GM23248 (cell line): ENCODE measurements at regions not wholly inside any gene's neighbourhood (a gene's known extent, or its start where the extent isn't known, plus 50 kb on each side); places are given as distances from the start of the nearest gene placed in this dataset.

Experiments
- DNase-seq: peaks from one replicate; pipeline ENCODE4 v3.0.0-alpha.2; 2015
- H2AFZ ChIP-seq: fragments of 200-600 bp; sonication (generic); 2 replicates; pipeline ENCODE4 v1.6.1; 2016; ENCODE audit warnings: antibody characterized with exemption
- H3F3A ChIP-seq: fragments of 200-600 bp; sonication (generic); 2 replicates; pipeline ENCODE4 v1.6.1; 2016; ENCODE audit warnings: mild to moderate bottlenecking, antibody characterized with exemption, mixed run types; ENCODE audit not compliant: insufficient read depth
- H3K27ac ChIP-seq: fragments of 200-600 bp; sonication (generic); 2 replicates; pipeline ENCODE4 v1.5.1; 2016; ENCODE audit warnings: mild to moderate bottlenecking
- H3K27me3 ChIP-seq: fragments of 200-600 bp; sonication (generic); replicated peaks from 2 replicates; pipeline ENCODE4 v1.6.1; 2016; ENCODE audit warnings: mild to moderate bottlenecking; ENCODE audit not compliant: insufficient read depth
- H3K36me3 ChIP-seq: fragments of 200-600 bp; sonication (generic); 2 replicates; pipeline ENCODE4 v1.6.1; 2016; ENCODE audit warnings: low read depth, mild to moderate bottlenecking
- H3K4me1 ChIP-seq: fragments of 200-600 bp; sonication (generic); 2 replicates; pipeline ENCODE4 v1.6.1; 2016; ENCODE audit warnings: mild to moderate bottlenecking; ENCODE audit not compliant: insufficient read depth
- H3K4me2 ChIP-seq: fragments of 200-600 bp; sonication (generic); one replicate; pipeline ENCODE4 v1.6.1; 2016; ENCODE audit warnings: mild to moderate bottlenecking; ENCODE audit not compliant: unreplicated experiment
- H3K4me3 ChIP-seq: fragments of 200-600 bp; sonication (generic); 2 replicates; pipeline ENCODE4 v1.5.1; 2016; ENCODE audit warnings: mild to moderate bottlenecking
- H3K79me2 ChIP-seq: fragments of 200-600 bp; sonication (generic); 2 replicates; pipeline ENCODE4 v1.6.1; 2016; ENCODE audit warnings: mild to moderate bottlenecking; ENCODE audit not compliant: insufficient read depth
- H3K9ac ChIP-seq: fragments of 200-600 bp; sonication (generic); 2 replicates; pipeline ENCODE4 v1.6.1; 2016; ENCODE audit warnings: mild to moderate bottlenecking
- H3K9me2 ChIP-seq: fragments of 200-600 bp; sonication (generic); 2 replicates; pipeline ENCODE4 v1.6.1; 2016; ENCODE audit warnings: mixed run types, mild to moderate bottlenecking, moderate library complexity; ENCODE audit not compliant: insufficient read depth
- H3K9me3 ChIP-seq: fragments of 200-600 bp; sonication (generic); one replicate; pipeline ENCODE4 v1.6.1; 2017; ENCODE audit warnings: low read depth
- H4K20me1 ChIP-seq: fragments of 200-600 bp; sonication (generic); 2 replicates; pipeline ENCODE4 v1.6.0; 2016; ENCODE audit not compliant: insufficient read depth
- EZH2 ChIP-seq: fragments of 200-600 bp; sonication (generic); IDR thresholded peaks from 2 replicates; pipeline ENCODE4 v1.6.1; 2018; ENCODE audit warnings: antibody characterized with exemption, mild to moderate bottlenecking; ENCODE audit not compliant: insufficient read depth, poor library complexity, severe bottlenecking
- EZH2phosphoT487 ChIP-seq: fragments of 200-600 bp; sonication (generic); IDR thresholded peaks from 2 replicates; pipeline ENCODE4 v1.6.1; 2018; ENCODE audit warnings: antibody characterized with exemption, moderate library complexity, mild to moderate bottlenecking, low read depth; ENCODE audit not compliant: insufficient read depth
- WGBS, 2 experiments: methylation state at CpG; one replicate each; pipeline ENCODE4 v1.1.6; 2015 to 2017; ENCODE audit warnings: low lambda C conversion rate in 2 of 2, low coverage in 1 of 2; ENCODE audit errors: missing lambda C conversion rate in 2 of 2; 5-methylcytosine and 5-hydroxymethylcytosine counted together
- in situ Hi-C: fragments of 300-500 bp; cut with MboI; formaldehyde crosslinking; loops from 2 replicates; pipeline ENCODE4 v1.15.0; 2020

DNA sequence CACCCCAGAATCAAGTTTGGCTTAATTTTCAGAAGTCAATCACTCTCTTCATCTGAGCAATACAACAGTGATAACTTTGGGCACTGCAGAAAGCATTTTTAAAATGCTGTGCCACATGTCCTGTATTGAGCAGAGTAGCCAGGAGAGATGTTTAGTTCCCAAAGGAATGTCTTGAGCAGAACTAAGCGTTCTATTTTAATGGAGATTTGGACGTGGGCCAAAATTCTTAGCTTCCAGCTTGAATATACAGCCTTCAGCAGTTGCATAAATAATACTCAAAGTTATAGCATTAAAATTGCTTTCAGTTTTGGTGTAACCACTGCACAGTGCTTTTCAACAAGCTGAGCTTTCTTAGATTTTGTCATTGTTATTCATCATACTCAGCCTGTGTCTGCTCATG, 679.2 kb downstream of the NLGN4X start:
- no peaks in the 10 kb centered on the region for H3K9me3 ChIP-seq
- DNase-seq, result no peak
- no peak overlapping the region for H3K27ac ChIP-seq
- H3K79me2 ChIP-seq, result no peaks in the 10 kb centered on the region
- no peak overlapping the region for H2AFZ ChIP-seq
- no peaks in the 10 kb centered on the region for H3K27me3 ChIP-seq
- H3K4me2 ChIP-seq, result no peak overlapping the region
- H4K20me1 ChIP-seq, result no peaks in the 10 kb centered on the region
- in situ Hi-C loops, result no loop called here
- no peaks in the 10 kb centered on the region for H3K9me2 ChIP-seq
- no peaks in the 10 kb centered on the region for H3F3A ChIP-seq
- no peaks in the 10 kb centered on the region for H3K4me1 ChIP-seq
- H3K9ac ChIP-seq, result no peak overlapping the region
- 6 to 17% methylated on average over 2 of the region's 2 CpGs for WGBS, 2 experiments
- no peak for TF ChIP-seq EZH2
- TF ChIP-seq EZH2phosphoT487, result no peak
- no peaks in the 10 kb centered on the region for H3K36me3 ChIP-seq
- H3K4me3 ChIP-seq, result no peak overlapping the region

DNA sequence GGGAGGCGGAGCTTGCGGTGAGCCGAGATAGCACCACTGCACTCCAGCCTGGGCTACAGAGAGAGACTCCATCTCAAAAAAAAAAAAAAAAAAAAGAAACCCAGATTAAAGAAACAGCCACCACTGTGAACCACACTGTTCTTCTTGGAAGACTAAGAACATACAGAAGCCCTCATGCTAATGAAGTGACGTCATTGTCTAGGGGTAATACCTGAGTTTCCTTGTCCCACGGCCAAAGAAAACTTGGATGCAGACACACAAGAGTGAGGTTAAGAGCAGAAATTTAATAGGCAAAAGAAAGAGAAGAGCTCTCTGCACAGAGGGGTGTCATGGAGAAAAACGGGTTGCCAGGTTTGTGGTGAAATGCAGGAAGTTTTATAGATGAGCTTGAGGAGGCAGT, 691.6 kb downstream of the NLGN4X start:
- no peak overlapping the region for H3K4me3 ChIP-seq
- in situ Hi-C loops, result no loop called here
- WGBS, 2 experiments, result 23 to 39% methylated on average over 3 to 6 of the region's 6 CpGs
- no peaks in the 10 kb centered on the region for H3F3A ChIP-seq
- H3K4me1 ChIP-seq, result no peaks in the 10 kb centered on the region
- no peaks in the 10 kb centered on the region for H3K9me3 ChIP-seq
- no peak overlapping the region for H2AFZ ChIP-seq
- no peaks in the 10 kb centered on the region for H3K36me3 ChIP-seq
- no peak overlapping the region for H3K9ac ChIP-seq
- no peaks in the 10 kb centered on the region for H4K20me1 ChIP-seq
- no peaks in the 10 kb centered on the region for H3K27me3 ChIP-seq
- H3K27ac ChIP-seq, result no peak overlapping the region
- no peak overlapping the region for H3K4me2 ChIP-seq
- DNase-seq, result no peak
- TF ChIP-seq EZH2 (no peak), EZH2phosphoT487 (no peak)
- no peaks in the 10 kb centered on the region for H3K9me2 ChIP-seq
- H3K79me2 ChIP-seq, result no peaks in the 10 kb centered on the region

DNA sequence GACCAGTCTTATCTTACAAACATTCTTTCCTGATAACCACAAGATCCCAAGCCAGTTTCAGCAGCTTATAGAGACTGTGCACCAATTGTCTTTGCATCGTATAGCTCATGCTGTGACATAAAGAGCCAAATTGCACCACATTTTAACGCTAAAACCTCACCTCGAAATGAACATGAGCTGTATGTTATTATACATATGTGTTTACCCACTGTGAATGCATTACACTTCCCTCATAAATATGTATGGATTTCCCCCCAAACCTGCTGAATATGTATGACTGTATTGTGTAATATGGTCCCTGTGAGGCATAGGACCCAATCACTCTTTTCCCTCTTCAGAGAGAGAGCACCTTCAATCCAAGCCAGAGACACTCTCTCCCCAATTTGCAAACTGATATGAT, 692.4 kb downstream of the NLGN4X start:
- in situ Hi-C loops, result no loop called here
- Histone ChIP-seq H3K4me2 (no peak overlapping the region), H3K4me1 (no peaks in the 10 kb centered on the region), H3K36me3 (no peaks in the 10 kb centered on the region), H3F3A (no peaks in the 10 kb centered on the region), H3K27me3 (no peaks in the 10 kb centered on the region), H4K20me1 (no peaks in the 10 kb centered on the region), H3K27ac (no peak overlapping the region), H3K9ac (no peak overlapping the region), H3K79me2 (no peaks in the 10 kb centered on the region), H2AFZ (no peak overlapping the region), H3K4me3 (no peak overlapping the region), H3K9me3 (no peaks in the 10 kb centered on the region), H3K9me2 (no peaks in the 10 kb centered on the region)
- TF ChIP-seq EZH2 (no peak), EZH2phosphoT487 (no peak)
- DNase-seq, result no peak
- WGBS, 2 experiments, result 34 to 43% methylated on average over 3 of the region's 3 CpGs

DNA sequence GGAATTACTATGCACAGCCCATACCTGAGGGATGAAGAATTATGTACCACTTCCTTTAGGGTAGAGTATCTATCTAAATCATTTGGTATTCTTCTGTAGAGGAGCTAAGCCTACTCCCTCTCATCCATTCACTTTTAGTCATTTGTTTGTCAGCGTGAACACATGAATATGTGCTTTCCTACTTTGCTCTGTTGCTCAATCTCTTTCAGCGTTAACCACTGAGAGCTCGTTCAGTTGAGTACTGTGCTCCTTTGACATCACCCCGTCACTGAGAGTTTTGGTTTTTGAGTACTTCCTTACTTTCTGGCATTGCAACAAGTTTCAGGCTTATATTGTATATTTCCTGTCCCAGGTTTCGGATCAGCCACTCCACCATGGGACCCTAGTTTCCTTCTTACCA, 700.6 kb downstream of the NLGN4X start:
- Histone ChIP-seq H3K36me3 (no peaks in the 10 kb centered on the region), H3K4me3 (no peak overlapping the region), H3K27ac (no peak overlapping the region), H3K4me2 (no peak overlapping the region), H3K27me3 (no peaks in the 10 kb centered on the region), H3K9me3 (no peaks in the 10 kb centered on the region), H3F3A (no peaks in the 10 kb centered on the region), H3K4me1 (no peaks in the 10 kb centered on the region), H2AFZ (no peak overlapping the region), H3K79me2 (no peaks in the 10 kb centered on the region), H3K9me2 (no peaks in the 10 kb centered on the region), H4K20me1 (no peaks in the 10 kb centered on the region), H3K9ac (no peak overlapping the region)
- no peak for TF ChIP-seq EZH2
- TF ChIP-seq EZH2phosphoT487, result no peak
- no peak for DNase-seq
- in situ Hi-C loops, result no loop called here
- 14 to 23% methylated on average over 5 of the region's 5 CpGs for WGBS, 2 experiments

DNA sequence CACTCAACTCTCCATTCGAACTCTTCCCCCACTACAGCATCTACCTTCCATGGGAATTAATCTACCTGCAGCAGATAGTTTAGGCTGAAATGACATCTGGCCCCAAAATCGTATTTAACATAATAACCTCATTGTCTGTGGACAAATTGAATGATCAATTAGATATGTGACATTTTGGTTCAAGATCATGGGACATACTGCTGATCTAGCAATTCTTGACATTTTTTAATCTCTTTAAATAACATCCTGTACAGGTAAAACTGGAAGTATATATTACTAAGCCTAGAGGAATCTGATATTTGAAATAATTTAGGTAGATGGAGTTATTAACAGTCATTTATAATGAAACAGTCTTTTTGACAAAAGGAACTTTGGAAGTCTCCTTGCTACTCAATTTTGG, 702.5 kb downstream of the NLGN4X start:
- no peak for TF ChIP-seq EZH2phosphoT487
- no peak for TF ChIP-seq EZH2
- H4K20me1 ChIP-seq, result no peaks in the 10 kb centered on the region
- no peak overlapping the region for H3K9ac ChIP-seq
- 8 to 15% methylated on average over 2 of the region's 2 CpGs for WGBS, 2 experiments
- no peak overlapping the region for H3K27ac ChIP-seq
- no peak overlapping the region for H3K4me2 ChIP-seq
- H3K9me2 ChIP-seq, result no peaks in the 10 kb centered on the region
- H3K36me3 ChIP-seq, result no peaks in the 10 kb centered on the region
- DNase-seq, result no peak
- in situ Hi-C loops, result no loop called here
- no peaks in the 10 kb centered on the region for H3F3A ChIP-seq
- H3K27me3 ChIP-seq, result no peaks in the 10 kb centered on the region
- no peaks in the 10 kb centered on the region for H3K9me3 ChIP-seq
- no peaks in the 10 kb centered on the region for H3K79me2 ChIP-seq
- no peak overlapping the region for H3K4me3 ChIP-seq
- no peak overlapping the region for H2AFZ ChIP-seq
- no peaks in the 10 kb centered on the region for H3K4me1 ChIP-seq
